Tibial artery (tissue), 4 donors: ENCODE measurements at regions not wholly inside any gene's neighbourhood (a gene's known extent, or its start where the extent isn't known, plus 50 kb on each side); places are given as distances from the start of the nearest gene placed in this dataset.

Experiments
- DNase-seq, 2 donors: peaks; one replicate each; pipeline ENCODE4 v3.0.0-alpha.2; 2019
- H3K27ac ChIP-seq, 2 donors: fragments of 200-600 bp; sonication (generic) in 1 of 2; 1 replicate in 1 of 2; 2 replicates in 1 of 2; pipeline ENCODE4 v1.5.1; 2018 to 2019; ENCODE audit warnings: mild to moderate bottlenecking in 1 of 2
- H3K27me3 ChIP-seq, 2 donors: fragments of 200-600 bp; sonication (generic) in 1 of 2; one replicate each; pipeline versions ENCODE4 v1.5.1 to v1.6.0; 2016 to 2019
- H3K36me3 ChIP-seq, 3 donors: fragments of 200-600 bp; sonication (generic) in 2 of 3; one replicate each; pipeline ENCODE4 v1.5.1; 2016 to 2019; ENCODE audit warnings: mild to moderate bottlenecking in 2 of 3
- H3K4me1 ChIP-seq, 4 donors: fragments of 200-600 bp; sonication (generic) in 2 of 4; 1 replicate in 3 of 4; 2 replicates in 1 of 4; pipeline ENCODE4 v1.5.1; 2016 to 2019
- H3K4me3 ChIP-seq, 2 donors: fragments of 200-600 bp; sonication (generic) in 1 of 2; 1 replicate in 1 of 2; 2 replicates in 1 of 2; pipeline ENCODE4 v1.5.1; 2018 to 2019; ENCODE audit warnings: mild to moderate bottlenecking in 2 of 2
- H3K9me3 ChIP-seq, 3 donors: fragments of 200-600 bp; sonication (generic) in 1 of 3; one replicate each; pipeline ENCODE4 v1.5.1; 2016 to 2019
- intact Hi-C: fragments of 100-400 bp; cut with DNase I; formaldehyde crosslinking; loops from one replicate; pipeline ENCODE4 v1.15.0; 2023; ENCODE audit warnings: low total_unique reads
- TF ChIP-seq, protein P1 (sequence below), 2 experiments: fragments of 200-600 bp in 1 of 2; fragments of 450-650 bp in 1 of 2; IDR thresholded peaks; one replicate each; pipeline ENCODE4 v1.5.1; 2017 to 2019; ENCODE audit warnings: antibody characterized with exemption in 2 of 2, mild to moderate bottlenecking in 1 of 2, moderate library complexity in 1 of 2

DNA sequence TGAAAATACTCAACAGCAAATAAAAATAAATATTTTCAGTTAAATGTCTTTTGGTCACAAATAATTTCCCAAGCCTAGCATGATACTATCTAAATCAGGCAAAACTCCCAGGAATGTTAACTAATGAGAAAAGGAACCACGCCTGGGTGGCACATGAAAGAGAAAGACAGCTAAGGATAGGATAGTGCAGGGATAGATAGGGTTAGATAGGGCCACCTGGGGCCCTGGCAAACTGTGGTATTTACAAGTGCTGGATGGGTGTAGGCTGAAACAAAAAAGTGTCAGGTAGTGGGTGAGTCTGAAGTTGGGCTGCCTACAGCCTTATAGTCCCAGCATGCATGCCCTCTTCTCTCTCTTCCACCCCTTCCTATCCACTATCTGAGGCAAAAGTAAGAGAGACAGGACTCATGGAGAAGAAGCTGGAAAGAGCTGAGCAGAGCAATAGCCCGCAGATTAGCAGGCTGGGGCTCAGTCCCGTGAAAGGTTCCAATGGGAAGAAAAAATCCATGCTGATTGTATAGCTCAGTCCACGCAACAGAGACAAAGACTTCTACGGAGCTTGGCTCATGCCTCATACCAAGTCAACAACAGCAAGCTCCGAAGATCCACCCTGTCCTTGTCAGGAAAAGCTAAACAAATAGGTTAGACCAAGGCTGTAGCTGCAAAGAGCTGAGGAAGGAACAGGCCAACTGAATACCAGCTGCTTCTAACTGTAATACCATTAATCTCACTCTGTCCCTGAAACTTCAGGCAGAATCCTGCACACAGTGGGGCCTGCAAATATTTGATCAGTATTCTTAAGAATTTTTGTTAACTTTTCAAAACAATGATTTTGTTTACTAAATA, 342.1 kb upstream of the ATP11B start:
- Histone ChIP-seq H3K4me1 (no peaks in the 10 kb centered on the region), H3K27ac (no peak overlapping the region), H3K4me3 (no peak overlapping the region), H3K27me3 (no peaks in the 10 kb centered on the region), H3K36me3 (no peaks in the 10 kb centered on the region), H3K9me3 (no peaks in the 10 kb centered on the region)
- intact Hi-C loops, result no loop called here
- TF ChIP-seq, protein P1, sequence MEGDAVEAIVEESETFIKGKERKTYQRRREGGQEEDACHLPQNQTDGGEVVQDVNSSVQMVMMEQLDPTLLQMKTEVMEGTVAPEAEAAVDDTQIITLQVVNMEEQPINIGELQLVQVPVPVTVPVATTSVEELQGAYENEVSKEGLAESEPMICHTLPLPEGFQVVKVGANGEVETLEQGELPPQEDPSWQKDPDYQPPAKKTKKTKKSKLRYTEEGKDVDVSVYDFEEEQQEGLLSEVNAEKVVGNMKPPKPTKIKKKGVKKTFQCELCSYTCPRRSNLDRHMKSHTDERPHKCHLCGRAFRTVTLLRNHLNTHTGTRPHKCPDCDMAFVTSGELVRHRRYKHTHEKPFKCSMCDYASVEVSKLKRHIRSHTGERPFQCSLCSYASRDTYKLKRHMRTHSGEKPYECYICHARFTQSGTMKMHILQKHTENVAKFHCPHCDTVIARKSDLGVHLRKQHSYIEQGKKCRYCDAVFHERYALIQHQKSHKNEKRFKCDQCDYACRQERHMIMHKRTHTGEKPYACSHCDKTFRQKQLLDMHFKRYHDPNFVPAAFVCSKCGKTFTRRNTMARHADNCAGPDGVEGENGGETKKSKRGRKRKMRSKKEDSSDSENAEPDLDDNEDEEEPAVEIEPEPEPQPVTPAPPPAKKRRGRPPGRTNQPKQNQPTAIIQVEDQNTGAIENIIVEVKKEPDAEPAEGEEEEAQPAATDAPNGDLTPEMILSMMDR (IDR thresholded peaks at IDR 0.05), result no peak
- DNase-seq, result no peak

- no peaks in the 10 kb centered on the region for H3K27me3 ChIP-seq
- no peak overlapping the region for H3K4me3 ChIP-seq
- H3K27ac ChIP-seq, result no peak overlapping the region
- intact Hi-C loops, result no loop called here
- H3K9me3 ChIP-seq, result no peaks in the 10 kb centered on the region
- DNase-seq, result no peak
- H3K4me1 ChIP-seq, result no peaks in the 10 kb centered on the region
- H3K36me3 ChIP-seq, result no peaks in the 10 kb centered on the region
- TF ChIP-seq, protein P1 (IDR thresholded peaks at IDR 0.05), result no peak
These were observed 341.4 kb upstream of the ATP11B start for GRCh38 chr3:182451871-182452270.

GRCh38 chr3:182455011-182455410, 338.3 kb upstream of the ATP11B start:
- H3K27ac ChIP-seq, result no peak overlapping the region
- H3K4me1 ChIP-seq, result no peaks in the 10 kb centered on the region
- H3K4me3 ChIP-seq, result no peak overlapping the region
- no peaks in the 10 kb centered on the region for H3K36me3 ChIP-seq
- H3K27me3 ChIP-seq, result no peaks in the 10 kb centered on the region
- intact Hi-C loops, result no loop called here
- TF ChIP-seq, protein P1 (IDR thresholded peaks at IDR 0.05), result no peak
- H3K9me3 ChIP-seq, result no peaks in the 10 kb centered on the region
- no peak for DNase-seq

DNA sequence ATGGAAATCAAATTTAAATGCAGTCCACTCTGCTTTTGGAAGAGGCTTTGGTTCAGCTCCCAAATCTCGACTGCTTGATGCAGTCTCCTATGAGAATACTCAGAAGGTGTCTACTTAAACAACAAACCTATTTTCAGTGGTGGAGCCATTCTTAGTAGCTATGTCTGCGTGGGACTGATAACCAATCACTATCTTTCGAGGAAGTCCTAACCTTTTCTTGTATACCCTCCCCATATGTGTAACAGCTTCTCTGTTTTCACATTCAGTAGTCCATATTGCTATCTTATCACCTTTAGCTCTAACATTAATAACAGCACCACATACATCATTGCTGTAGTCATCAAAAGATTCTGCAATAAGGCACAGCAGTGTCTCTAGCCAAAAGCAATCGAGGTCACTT, 333.0 kb upstream of the ATP11B start:
- intact Hi-C loops, result no loop called here
- Histone ChIP-seq H3K27ac (no peak overlapping the region), H3K4me1 (no peaks in the 10 kb centered on the region), H3K27me3 (no peaks in the 10 kb centered on the region), H3K36me3 (no peaks in the 10 kb centered on the region), H3K9me3 (no peaks in the 10 kb centered on the region), H3K4me3 (no peak overlapping the region)
- TF ChIP-seq, protein P1 (IDR thresholded peaks at IDR 0.05), result no peak
- DNase-seq, result no peak

GRCh38 chr3:182462152-182462551, 331.2 kb upstream of the ATP11B start:
- Histone ChIP-seq H3K9me3 (no peaks in the 10 kb centered on the region), H3K4me1 (no peaks in the 10 kb centered on the region), H3K27ac (no peak overlapping the region), H3K4me3 (no peak overlapping the region), H3K36me3 (no peaks in the 10 kb centered on the region), H3K27me3 (no peaks in the 10 kb centered on the region)
- intact Hi-C loops, result no loop called here
- TF ChIP-seq, protein P1 (IDR thresholded peaks at IDR 0.05), result no peak
- no peak for DNase-seq
